Uterus (tissue), 3 donors: ENCODE measurements at regions not wholly inside any gene's neighbourhood (a gene's known extent, or its start where the extent isn't known, plus 50 kb on each side); places are given as distances from the start of the nearest gene placed in this dataset.

ENCODE experiments used
- DNase-seq, 2 donors: peaks; one replicate each; pipeline ENCODE4 v3.0.0-alpha.2; 2019 to 2020
- H3K27ac ChIP-seq, 2 donors: fragments of 200-600 bp; sonication (generic); 1 replicate in 1 of 2; 2 replicates in 1 of 2; pipeline ENCODE4 v1.5.1; 2016 to 2018
- H3K27me3 ChIP-seq, 2 donors: fragments of 200-600 bp; sonication (generic); one replicate each; pipeline ENCODE4 v1.5.1; 2018 to 2019; ENCODE audit warnings: control low read depth in 1 of 2
- H3K36me3 ChIP-seq, 2 donors: fragments of 200-600 bp; sonication (generic); one replicate each; pipeline ENCODE4 v1.5.1; 2019; ENCODE audit warnings: control low read depth in 1 of 2
- H3K4me1 ChIP-seq, 2 donors: fragments of 200-600 bp; sonication (generic); one replicate each; pipeline ENCODE4 v1.5.1; 2018 to 2019; ENCODE audit warnings: control low read depth in 1 of 2
- H3K4me3 ChIP-seq, 2 donors: fragments of 200-600 bp; sonication (generic); 1 replicate in 1 of 2; 2 replicates in 1 of 2; pipeline ENCODE4 v1.5.1; 2018 to 2019; ENCODE audit warnings: mild to moderate bottlenecking in 1 of 2
- H3K9me3 ChIP-seq, 2 donors: fragments of 200-600 bp; sonication (generic); one replicate each; pipeline ENCODE4 v1.5.1; 2019; ENCODE audit warnings: control low read depth in 1 of 2
- CTCF ChIP-seq, 4 experiments: fragments of 200-600 bp in 2 of 4; fragments of 450-650 bp in 2 of 4; sonication (generic) in 2 of 4; IDR thresholded peaks; one replicate each; pipeline ENCODE4 v1.5.1; 2016 to 2019; ENCODE audit warnings: antibody characterized with exemption in 4 of 4, mild to moderate bottlenecking in 2 of 4, moderate library complexity in 1 of 4
- POLR2A ChIP-seq, 2 donors: fragments of 450-650 bp; IDR thresholded peaks; one replicate each; pipeline ENCODE4 v1.6.1; 2016; ENCODE audit warnings: antibody characterized with exemption in 2 of 2, mild to moderate bottlenecking in 1 of 2, moderate library complexity in 1 of 2
- intact Hi-C: fragments of 100-400 bp; cut with DNase I; formaldehyde crosslinking; loops from one replicate; pipeline ENCODE4 v1.15.1; 2023; ENCODE audit warnings: low total_unique reads
- donor health status: DM: yes; HTN: yes; CAD: no.

GRCh38 chr15:100787567-100788417 is 91.8 kb upstream of the ALDH1A3 start:
- intact Hi-C loops, result no loop called here
- no peak for DNase-seq
- H3K4me1 ChIP-seq, result no peaks in the 10 kb centered on the region

GRCh38 chr15:100788418-100789105 is 91.1 kb upstream of the ALDH1A3 start:
- DNase-seq, result no peak
- TF ChIP-seq CTCF (IDR thresholded peaks at IDR 0.05) (no peak), POLR2A (IDR thresholded peaks at IDR 0.05) (no peak)
- H3K27me3 ChIP-seq, result no peaks in the 10 kb centered on the region
- no peak overlapping the region for H3K4me3 ChIP-seq
- H3K27ac ChIP-seq, result no peak overlapping the region
- no peaks in the 10 kb centered on the region for H3K9me3 ChIP-seq
- H3K4me1 ChIP-seq, result no peaks in the 10 kb centered on the region
- intact Hi-C loops, result no loop called here
- H3K36me3 ChIP-seq, result no peaks in the 10 kb centered on the region

More at GRCh38 chr15:100787567-100788417, 91.8 kb upstream of the ALDH1A3 start:
- no peak overlapping the region for H3K27ac ChIP-seq
- no peaks in the 10 kb centered on the region for H3K9me3 ChIP-seq
- no peak overlapping the region for H3K4me3 ChIP-seq
- no peaks in the 10 kb centered on the region for H3K27me3 ChIP-seq
- TF ChIP-seq POLR2A (IDR thresholded peaks at IDR 0.05), result no peak
- no peak for TF ChIP-seq CTCF (IDR thresholded peaks at IDR 0.05)
- H3K36me3 ChIP-seq, result no peaks in the 10 kb centered on the region

- H3K36me3 ChIP-seq, result no peaks in the 10 kb centered on the region
- no peak overlapping the region for H3K4me3 ChIP-seq
- no peak for TF ChIP-seq CTCF (IDR thresholded peaks at IDR 0.05)
- TF ChIP-seq POLR2A (IDR thresholded peaks at IDR 0.05), result no peak
- H3K4me1 ChIP-seq, result no peaks in the 10 kb centered on the region
- intact Hi-C loops, result no loop called here
- DNase-seq, result no peak
- no peaks in the 10 kb centered on the region for H3K9me3 ChIP-seq
- H3K27me3 ChIP-seq, result no peaks in the 10 kb centered on the region
- no peak overlapping the region for H3K27ac ChIP-seq
These were observed 88.8 kb upstream of the ALDH1A3 start for GRCh38 chr15:100790786-100791265.

- H3K4me1 ChIP-seq, result no peaks in the 10 kb centered on the region
- H3K4me3 ChIP-seq, result no peak overlapping the region
- no peaks in the 10 kb centered on the region for H3K9me3 ChIP-seq
- intact Hi-C loops, result no loop called here
- H3K36me3 ChIP-seq, result no peaks in the 10 kb centered on the region
- DNase-seq, result no peak
- TF ChIP-seq POLR2A (IDR thresholded peaks at IDR 0.05) (no peak), CTCF (IDR thresholded peaks at IDR 0.05) (no peak)
- H3K27ac ChIP-seq, result no peak overlapping the region
- H3K27me3 ChIP-seq, result no peaks in the 10 kb centered on the region
These were observed 85.6 kb upstream of the ALDH1A3 start for GRCh38 chr15:100794008-100794407.
